GM19452 (cell line): ENCODE measurements at regions not wholly inside any gene's neighbourhood (a gene's known extent, or its start where the extent isn't known, plus 50 kb on each side); places are given as distances from the start of the nearest gene placed in this dataset.
"Not testable (repeated sequence)": the region's sequence is repeated elsewhere in the genome, so short reads cannot be mapped to it uniquely, and the experiment has no call there.

Source experiments
- ATAC-seq: cut with Tn5 transposase; IDR thresholded peaks from one replicate; pipeline ENCODE4 v1.9.1; 2021; ENCODE audit not compliant: unreplicated experiment

DNA sequence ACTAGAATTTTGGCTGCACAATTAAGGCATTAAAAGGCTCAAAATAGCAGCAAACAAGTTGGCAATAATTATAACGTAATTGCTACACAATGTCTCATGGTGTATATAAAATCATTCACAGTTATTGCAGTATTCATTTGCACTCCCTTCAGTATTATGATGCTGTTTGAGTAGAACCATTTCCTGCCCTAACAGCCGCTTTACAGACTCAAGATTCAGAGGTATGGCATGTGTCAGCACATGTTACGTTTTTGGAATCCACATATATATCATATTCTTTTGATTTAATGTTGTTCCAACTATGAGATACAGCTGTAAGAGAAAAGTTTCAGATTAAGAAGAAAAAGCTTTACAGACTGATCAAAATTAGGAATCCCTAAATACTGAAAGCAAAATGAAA is 56.3 kb upstream of the NCKAP5 start:
- no peak for ATAC-seq

DNA sequence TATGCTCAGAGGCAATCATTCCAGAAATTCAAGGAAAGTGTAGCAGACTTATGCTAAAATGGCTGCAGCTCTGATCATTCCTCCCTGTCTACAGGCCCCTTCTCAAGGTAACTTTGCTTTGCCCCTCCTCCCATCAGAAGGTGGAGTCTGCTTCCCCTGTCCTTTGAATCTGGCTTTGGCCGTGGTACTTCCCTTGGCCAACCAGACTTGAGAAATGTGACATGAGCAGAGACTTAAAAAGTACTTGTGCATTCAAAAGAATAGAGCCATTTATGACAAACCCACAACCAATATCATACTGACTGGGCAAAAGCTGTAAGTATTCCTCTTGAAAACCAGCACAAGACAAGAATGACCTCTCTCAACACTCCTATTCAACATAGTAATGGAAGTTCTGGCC is 59.5 kb upstream of the NCKAP5 start:
- no peak for ATAC-seq

DNA sequence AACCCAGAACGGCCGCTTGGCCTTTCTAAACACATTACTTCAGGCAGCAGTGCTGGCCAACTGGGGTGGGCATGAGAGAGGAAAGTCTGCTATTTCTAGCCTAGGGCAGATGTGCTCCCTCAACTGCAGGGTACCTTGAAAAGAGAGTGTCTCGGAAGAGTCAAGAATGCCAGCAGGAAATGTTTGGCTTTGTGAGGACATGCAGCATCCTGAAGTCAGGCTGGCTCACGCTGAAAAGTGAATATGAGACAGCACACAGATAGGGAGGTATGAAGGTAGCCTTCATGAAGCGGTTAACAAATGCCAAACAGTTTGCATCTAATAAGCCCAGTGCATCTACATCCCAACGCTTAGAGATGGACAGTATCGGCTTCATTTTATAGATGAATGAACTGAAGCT is 65.0 kb upstream of the NCKAP5 start:
- no peak for ATAC-seq

DNA sequence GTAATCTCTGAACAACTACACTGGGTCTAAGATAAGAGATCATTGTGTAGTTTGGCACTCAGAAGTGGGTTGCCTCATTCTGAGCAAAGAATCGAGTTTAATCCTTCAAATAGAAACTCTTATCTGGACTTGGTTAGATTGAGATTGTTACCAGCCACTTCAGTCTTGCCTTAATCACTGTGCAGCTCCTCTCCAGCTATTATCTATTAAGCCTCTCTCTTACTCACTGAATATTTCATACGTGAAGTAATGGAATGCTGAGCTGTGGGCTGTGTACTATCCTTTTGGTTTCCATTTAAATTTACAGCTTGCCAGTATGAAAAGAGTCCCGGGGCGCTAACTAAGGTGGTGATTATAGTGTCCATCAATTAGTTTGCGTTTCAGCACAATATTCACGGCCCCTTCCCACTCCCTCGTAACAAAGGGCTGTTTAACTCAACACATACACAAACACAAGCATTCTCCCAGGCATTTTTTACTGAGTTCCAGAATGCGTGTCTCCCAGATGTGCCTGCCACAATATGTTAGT is 65.7 kb upstream of the NCKAP5 start:
- ATAC-seq, result no peak

DNA sequence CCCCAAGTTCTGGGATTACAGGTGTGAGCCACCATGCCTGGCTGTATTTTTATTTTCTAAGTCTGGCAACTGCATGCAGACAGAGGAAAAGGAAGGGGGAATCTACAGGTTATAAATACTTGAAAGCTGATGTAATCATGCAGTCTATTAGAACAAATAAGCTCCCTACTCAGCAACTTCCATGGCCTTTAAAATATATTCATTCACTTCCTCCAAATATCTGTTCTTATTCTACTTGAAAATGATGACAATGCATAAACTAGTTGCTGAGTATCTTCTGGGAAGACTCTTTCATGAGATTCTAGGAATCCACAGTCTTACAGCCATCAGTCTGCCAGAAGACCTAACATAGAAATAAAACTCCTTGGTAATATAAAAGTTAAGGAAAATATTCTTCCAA is 66.9 kb upstream of the NCKAP5 start:
- ATAC-seq, result no peak

DNA sequence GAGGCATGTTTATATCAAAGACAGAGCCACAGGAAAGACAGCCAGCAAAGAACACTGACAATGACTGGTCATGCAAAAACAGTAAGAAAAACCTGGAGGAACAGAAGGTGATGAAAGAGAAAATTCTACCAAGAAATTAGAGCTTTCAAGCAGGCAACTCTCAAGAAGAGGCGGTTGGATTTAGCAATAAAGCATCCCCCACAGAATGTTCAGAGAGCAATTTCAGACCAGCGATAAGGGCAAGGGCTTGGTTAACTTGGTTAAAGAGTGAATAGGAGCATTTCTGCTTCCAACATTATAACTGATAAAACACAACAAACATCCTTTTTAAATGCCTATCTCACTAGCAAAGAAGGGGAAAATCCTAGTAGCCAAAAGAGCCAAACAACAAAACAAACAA is 68.0 kb upstream of the NCKAP5 start:
- ATAC-seq, result no peak

DNA sequence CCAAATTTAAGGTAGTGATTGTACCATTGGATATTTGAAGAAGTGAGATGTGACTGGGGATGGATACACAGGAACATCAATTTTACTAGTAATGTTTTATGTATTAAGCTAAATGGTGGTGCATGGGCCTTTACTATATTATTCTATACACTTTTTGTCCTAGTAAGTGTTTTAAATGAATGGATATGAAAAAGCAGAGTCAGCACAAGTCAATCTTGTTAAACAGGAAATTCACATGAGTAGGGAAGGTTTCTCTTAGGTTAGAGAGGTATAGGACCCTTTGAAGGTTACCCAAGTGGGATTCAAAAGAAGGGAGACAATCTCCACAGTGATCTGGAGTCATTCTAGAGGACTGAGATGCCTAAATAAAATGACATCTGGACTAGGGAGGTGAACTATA is 71.8 kb upstream of the NCKAP5 start:
- no peak for ATAC-seq

DNA sequence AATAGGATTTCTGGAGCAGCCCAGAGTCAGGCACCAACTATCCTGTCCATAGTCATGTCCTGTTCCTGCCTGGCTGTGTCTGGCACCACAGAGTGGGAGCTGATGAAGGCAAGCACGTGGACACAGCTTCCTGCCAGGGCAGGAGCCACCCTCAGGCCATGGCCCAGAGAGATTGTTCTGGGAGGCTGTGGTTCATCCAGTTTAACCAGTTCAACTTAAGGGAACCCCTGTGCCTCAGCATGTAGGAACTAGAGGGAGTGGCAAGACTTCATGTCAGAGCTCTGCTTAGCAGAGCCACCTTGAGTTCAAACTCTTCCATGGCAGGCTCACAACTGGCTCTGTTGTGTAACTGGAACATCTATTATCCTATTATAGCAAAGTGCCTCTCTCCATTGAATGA is 73.2 kb upstream of the NCKAP5 start:
- no peak for ATAC-seq

DNA sequence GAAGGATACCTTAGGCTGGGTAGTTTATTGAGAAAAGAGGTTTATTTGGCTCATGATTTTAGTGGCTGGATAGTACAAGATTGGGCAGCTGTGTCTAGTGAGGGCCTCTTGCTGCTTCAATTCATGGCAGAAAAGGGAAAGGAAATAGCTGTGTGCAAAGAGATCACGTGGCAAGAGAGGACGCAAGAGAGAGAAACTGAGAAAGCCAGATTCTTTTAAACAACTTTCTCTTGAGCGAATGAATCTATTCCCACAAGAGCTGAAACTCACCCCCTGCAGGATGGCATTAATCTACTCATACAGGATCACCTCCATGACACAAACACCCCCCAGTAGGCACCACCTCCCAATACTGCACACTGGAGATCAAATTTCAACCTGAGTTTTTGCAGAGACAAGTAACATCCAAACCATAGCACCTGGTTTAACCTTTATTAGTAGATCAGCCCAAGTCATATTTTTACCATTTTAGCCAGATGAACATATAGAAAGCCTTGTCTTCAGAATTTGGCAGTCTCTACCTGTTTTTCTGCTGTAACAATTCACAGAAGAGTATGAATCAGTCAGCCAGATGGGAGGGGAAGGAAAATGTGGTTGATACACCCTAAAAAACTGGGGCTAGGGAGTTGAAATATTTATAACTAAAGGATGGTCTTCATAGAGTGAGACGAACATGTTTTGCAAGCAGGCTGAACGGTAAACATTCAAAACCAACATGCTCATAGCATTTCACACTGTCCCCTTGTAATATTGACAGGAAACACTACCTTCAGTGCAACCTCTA is 73.9 kb upstream of the NCKAP5 start:
- no peak for ATAC-seq

DNA sequence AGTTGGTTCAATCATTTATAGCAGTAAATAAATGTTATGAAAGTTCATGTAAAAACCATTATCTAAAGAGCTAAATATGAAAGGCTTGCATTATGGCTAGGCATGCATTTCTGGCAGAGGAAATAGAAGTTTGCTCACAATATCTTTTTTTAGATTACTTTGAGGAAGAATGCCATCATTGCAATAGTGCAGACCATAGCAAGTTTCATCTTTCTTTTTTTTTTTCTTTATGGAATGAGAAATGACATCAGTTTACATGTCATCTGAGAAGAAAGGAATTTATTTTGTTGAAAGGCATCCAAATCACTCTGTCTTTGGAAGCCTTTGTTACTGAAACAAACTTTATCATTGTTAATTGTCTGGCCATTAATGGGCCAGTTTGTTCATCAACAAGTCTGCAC is 74.5 kb upstream of the NCKAP5 start:
- no peak for ATAC-seq

DNA sequence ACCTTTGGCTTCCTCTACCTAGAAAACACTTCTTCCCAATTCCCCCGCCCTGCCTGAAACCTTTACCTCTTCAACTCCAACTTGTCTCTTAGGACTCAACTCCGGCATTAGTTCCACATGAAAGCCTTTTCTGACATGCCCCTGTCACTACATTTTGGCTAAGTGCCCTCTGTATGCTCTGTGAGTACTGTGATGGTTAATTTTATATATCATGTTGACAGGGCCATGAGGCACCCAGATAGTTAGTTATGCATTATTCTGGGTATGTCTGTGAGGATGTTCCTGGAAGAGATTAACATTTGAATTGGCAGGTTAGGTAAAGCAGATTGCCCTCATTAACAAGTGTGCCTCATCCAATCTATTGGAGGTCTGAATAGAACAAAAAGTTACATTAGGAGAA is 75.6 kb upstream of the NCKAP5 start:
- ATAC-seq, result no peak

DNA sequence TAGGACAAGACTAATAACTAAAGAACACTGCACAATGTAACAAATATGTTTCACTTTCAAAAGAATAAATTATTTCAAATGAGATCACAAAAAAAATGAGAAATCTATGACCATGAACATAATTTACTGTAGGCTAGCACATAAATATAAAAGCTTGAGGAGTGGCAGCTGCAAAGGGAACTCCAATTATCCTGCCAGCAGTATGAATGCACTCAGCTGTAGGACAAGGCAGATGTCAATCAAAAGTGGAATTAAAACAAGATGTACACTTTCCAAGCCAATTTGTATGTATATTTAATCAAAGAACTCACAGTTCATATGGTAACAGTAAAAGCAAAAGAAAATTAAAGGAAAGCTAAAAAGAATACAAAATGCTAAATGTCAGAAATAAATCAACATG is 76.6 kb upstream of the NCKAP5 start:
- no peak for ATAC-seq

DNA sequence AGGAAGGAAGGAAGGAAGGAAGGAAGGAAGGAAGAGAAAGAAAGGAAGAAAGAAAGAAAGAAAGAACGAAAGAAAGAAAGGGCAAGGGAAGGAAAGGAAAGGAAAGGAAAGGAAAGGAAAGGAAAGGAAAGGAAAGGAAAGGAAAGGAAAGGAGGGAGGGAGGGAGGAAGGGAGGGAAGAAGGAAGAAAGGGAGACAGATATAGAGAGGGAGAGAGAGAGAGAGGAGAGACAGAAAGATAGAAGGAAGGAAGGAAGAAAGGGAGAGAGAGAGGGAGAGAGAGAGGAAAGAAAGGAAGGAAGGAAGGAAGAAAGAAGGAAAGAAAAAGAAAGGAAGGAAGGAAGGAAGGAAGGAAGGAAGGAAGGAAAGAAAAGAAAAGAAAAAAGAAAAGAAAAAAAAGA is 79.1 kb upstream of the NCKAP5 start:
- not testable (repeated sequence) for ATAC-seq

DNA sequence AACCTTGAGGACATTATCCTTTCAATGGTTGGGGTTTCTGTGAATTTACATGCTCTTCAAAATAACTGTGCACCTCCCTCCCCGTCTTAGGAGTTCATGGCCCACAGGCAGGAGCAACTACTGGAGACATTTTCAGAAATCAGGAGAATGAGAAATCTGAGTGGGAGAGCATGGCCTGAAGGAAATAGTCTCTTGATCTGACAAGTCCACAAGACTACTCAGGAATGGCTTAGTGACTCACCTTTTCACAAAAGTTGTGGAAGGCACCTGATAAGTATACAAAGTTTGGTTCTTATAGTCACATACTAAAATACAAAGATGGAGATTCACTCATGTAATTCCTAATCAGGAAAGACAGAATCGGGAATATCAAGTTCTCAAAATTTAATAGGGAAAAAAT is 83.6 kb upstream of the NCKAP5 start:
- no peak for ATAC-seq

DNA sequence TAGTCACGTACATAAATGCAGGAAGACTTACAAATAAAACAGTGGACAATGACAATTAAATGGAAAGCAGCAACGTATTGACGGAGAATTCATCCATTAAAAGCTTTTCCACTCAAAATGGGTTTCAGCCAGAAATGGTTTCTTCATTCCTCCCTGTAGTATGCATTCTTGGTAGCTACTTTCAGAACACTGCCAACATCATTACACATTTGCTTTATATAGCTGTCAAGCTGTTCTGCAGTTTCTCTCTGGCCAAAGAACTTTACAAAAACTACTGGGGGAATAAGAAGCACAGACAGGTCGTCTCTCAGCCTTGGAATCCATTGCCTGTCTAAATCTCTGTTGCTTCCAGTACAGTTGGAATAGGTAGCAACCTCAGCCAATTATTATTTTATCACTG is 84.1 kb upstream of the NCKAP5 start:
- no peak for ATAC-seq

DNA sequence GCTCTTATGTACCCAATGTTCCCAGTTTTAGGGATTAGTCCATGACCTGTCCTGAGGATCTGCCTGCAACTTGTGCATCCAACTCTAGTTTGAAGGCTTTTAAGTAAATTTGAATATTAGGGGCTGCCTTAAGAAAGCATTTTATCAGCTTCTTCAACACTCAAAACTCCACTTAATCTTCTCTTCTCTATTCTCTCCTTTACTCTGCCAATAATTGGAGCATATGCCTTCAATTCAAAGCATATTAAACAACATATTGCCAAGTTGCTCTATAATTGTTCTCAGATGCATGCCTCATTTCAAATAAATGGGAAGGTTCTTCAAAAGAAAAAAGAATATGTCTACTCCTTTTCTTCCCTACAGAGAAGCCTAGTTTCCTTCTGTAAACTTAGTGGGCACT is 84.8 kb upstream of the NCKAP5 start:
- no peak for ATAC-seq

DNA sequence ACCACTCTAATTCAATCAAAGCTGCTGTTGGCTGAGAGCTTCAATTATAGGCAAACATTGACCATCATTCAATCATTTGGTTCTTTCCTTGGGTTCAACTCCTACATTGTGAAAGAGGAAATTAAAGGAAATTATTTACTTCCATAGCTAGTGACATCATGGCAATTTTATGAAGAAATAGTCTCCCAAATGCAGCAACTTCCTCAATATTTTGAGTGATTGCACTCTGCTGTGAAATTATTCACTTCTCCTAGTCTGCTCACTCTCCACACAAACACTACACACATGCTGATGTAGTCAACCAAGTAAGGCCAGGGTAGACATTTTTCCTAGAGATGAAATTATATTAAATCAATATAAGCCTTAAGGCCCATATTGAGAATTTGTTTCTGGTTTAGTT is 86.7 kb upstream of the NCKAP5 start:
- no peak for ATAC-seq

DNA sequence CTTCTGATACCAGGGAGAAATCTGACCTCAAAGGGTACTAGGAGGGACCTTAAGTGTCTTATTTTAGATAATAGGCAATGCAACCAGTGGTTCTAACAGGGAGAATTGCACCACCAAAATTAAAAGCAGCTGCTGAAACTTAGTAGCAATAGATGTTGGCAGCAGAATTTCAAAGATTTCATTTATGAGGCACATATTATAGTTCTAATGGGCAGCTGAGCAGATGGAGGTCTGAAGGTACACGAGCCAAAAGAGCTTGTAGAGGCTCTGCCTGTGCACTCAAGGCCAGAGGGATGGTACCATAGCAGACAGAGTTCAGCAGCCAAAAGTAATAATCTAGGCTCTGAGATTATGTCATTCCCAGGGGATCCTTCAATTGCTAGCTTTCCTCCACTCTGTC is 87.3 kb upstream of the NCKAP5 start:
- ATAC-seq, result no peak

DNA sequence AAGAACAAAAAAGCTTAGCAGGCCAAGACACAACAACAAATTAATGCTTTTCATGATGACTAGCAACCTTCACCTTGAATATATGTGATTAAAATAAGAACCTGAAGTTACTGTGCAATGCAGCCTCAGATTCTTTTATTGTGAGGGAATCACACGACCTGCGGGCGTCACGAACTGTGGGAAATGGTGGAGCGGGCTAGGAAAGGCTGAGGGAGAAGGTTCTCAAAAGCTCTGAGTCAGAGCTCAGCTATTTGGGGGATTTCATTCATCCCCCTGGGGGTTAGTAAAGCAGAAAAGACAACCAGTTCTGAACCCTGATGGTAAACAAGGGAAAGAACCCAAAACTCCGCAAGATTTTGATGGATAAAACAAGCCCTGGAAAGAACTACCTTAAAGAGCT is 89.3 kb upstream of the NCKAP5 start:
- no peak for ATAC-seq

DNA sequence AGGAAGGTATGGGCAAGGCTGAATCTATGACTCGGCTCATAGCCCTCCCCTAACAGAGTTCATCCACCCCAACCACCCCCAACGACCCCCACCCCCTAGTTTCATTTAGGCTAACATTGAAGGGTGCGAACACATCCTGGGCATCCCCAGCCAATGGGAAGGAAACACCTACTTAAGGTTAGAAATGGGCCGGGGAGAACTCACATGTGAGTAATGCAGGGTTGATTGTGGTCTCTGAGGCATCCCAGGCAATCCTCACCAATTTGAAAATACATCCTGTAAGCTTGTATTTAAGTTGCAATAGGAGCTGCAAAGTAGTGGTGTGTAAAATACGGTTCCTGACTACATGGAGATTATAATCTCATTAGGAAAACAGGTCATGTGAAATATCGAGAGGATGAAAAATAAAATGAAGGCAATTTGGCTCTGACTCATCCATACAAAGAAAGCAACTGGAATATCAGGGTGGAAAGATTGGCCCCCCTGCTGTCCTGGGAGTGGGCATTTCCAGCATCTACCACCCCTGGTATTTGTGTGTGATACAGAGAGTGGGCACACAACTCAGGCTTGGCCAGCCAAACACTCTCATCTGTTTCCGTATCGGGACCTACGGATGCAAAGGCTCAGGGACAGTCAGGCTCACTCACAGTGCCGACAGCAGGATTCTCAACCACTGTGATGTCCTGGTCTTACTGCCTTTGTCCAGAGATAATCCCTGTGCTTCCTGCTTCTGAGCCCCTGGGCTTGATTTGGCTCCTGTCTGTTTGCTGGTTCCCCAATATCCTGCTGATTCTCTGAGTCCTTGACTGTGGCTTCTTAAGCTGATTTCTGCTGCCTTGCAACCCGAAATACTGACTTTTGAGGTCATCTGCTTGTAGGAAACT is 90.0 kb upstream of the NCKAP5 start:
- ATAC-seq, result no peak

DNA sequence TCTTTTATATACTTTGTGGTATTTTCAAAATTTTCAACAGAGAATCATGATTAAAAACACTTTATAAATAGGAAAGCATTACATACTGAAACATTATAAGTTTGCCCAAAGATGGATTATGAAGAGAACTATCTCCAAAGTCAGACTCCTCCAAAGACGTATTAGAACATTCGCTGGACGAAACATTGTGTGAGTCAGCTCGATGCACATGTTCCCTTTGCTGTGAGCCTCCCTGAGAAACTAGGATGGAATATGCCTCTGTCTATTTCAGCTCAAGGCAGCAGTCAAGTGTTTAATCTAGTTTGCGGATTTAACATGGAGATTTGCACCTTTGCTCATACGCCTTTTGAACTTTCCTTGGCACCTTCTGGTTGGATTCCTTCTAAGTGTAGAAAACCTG is 92.2 kb upstream of the NCKAP5 start:
- ATAC-seq, result no peak

DNA sequence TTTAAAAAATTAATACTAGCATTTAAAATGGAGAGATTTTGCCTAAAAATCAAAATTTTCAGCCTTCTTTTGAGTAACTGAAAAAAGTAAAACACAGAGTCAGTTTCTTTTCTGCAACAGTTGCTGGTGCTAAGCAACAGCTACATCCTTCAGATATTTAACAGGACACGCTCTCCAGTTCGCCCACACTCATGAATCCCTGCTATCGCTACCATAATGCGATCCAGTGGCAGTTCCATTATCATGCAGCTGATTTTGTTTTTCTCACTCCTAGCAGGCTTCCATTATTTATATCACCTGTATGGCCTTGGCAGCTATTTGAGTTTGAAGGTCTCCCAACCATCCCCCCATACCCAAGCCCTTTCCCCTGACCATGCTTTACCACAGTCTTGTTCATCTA is 93.1 kb upstream of the NCKAP5 start:
- no peak for ATAC-seq
